Parathyroid adenoma (tissue), 2 donors: ENCODE measurements at regions not wholly inside any gene's neighbourhood (a gene's known extent, or its start where the extent isn't known, plus 50 kb on each side); places are given as distances from the start of the nearest gene placed in this dataset.

Experiments used
- H2AFZ ChIP-seq: fragments of 300-600 bp; sonication (generic); one replicate; pipeline ENCODE4 v1.7.0; 2017; ENCODE audit warnings: antibody characterized with exemption, mild to moderate bottlenecking
- H3K27ac ChIP-seq: fragments of 300-600 bp; sonication (generic); one replicate; pipeline ENCODE4 v1.7.0; 2017
- H3K27me3 ChIP-seq: fragments of 300-600 bp; sonication (generic); one replicate; pipeline ENCODE4 v1.7.0; 2017; ENCODE audit warnings: low read length; ENCODE audit not compliant: control insufficient read depth, insufficient read depth
- H3K36me3 ChIP-seq: fragments of 300-600 bp; sonication (generic); one replicate; pipeline ENCODE4 v1.7.0; 2017; ENCODE audit warnings: low read length; ENCODE audit not compliant: control insufficient read depth, insufficient read depth
- H3K4me1 ChIP-seq: fragments of 300-600 bp; sonication (generic); one replicate; pipeline ENCODE4 v1.7.0; 2017; ENCODE audit warnings: control low read depth
- H3K4me2 ChIP-seq: fragments of 300-600 bp; sonication (generic); one replicate; pipeline ENCODE4 v1.7.0; 2017; ENCODE audit warnings: low read length
- H3K4me3 ChIP-seq: fragments of 300-600 bp; sonication (generic); one replicate; pipeline ENCODE4 v1.7.0; 2017; ENCODE audit warnings: low read depth, low read length
- H3K79me2 ChIP-seq: fragments of 300-600 bp; sonication (generic); one replicate; pipeline ENCODE4 v1.7.0; 2017; ENCODE audit warnings: control low read depth
- H3K9ac ChIP-seq: fragments of 300-600 bp; sonication (generic); one replicate; pipeline ENCODE4 v1.7.0; 2017; ENCODE audit warnings: mild to moderate bottlenecking
- H3K9me3 ChIP-seq: fragments of 300-600 bp; sonication (generic); one replicate; pipeline ENCODE4 v1.7.0; 2017; ENCODE audit warnings: low read length; ENCODE audit not compliant: control insufficient read depth
- CTCF ChIP-seq: fragments of 300-600 bp; sonication (generic); IDR thresholded peaks from one replicate; pipeline ENCODE4 v1.7.0; 2017; ENCODE audit warnings: antibody characterized with exemption, mild to moderate bottlenecking
- donor health status: primary hyperparathyroidism.

- Histone ChIP-seq H3K27ac (no peak overlapping the region), H3K27me3 (no peaks in the 10 kb centered on the region), H3K9me3 (no peaks in the 10 kb centered on the region), H3K4me2 (no peak overlapping the region), H2AFZ (no peak overlapping the region), H3K4me1 (peaks cover 10% of the 10 kb centered on the region), H3K9ac (no peak overlapping the region), H3K79me2 (no peaks in the 10 kb centered on the region), H3K36me3 (no peaks in the 10 kb centered on the region), H3K4me3 (no peak overlapping the region)
- TF ChIP-seq CTCF, result no peak
Measured at GRCh38 chr10:21398563-21399231, 126.8 kb downstream of the SKIDA1 start.

- TF ChIP-seq CTCF, result no peak
- Histone ChIP-seq H3K4me1 (no peaks in the 10 kb centered on the region), H2AFZ (no peak overlapping the region)
Measured at GRCh38 chr10:21396889-21397288, 128.6 kb downstream of the SKIDA1 start.

GRCh38 chr10:21393931-21394330, 131.6 kb downstream of the SKIDA1 start:
- no peak overlapping the region for H2AFZ ChIP-seq
- H3K36me3 ChIP-seq, result no peaks in the 10 kb centered on the region
- H3K4me1 ChIP-seq, result peaks cover 5% of the 10 kb centered on the region
- no peaks in the 10 kb centered on the region for H3K79me2 ChIP-seq
- H3K27me3 ChIP-seq, result no peaks in the 10 kb centered on the region
- H3K4me3 ChIP-seq, result no peak overlapping the region
- no peak for TF ChIP-seq CTCF
- H3K27ac ChIP-seq, result no peak overlapping the region
- no peak overlapping the region for H3K4me2 ChIP-seq
- H3K9ac ChIP-seq, result no peak overlapping the region
- H3K9me3 ChIP-seq, result no peaks in the 10 kb centered on the region

More at GRCh38 chr10:21396889-21397288, 128.6 kb downstream of the SKIDA1 start:
- Histone ChIP-seq H3K27ac (no peak overlapping the region), H3K4me3 (no peak overlapping the region), H3K36me3 (no peaks in the 10 kb centered on the region), H3K79me2 (no peaks in the 10 kb centered on the region), H3K4me2 (no peak overlapping the region), H3K9ac (no peak overlapping the region), H3K27me3 (no peaks in the 10 kb centered on the region), H3K9me3 (no peaks in the 10 kb centered on the region)

- Histone ChIP-seq H3K79me2 (no peaks in the 10 kb centered on the region), H3K9me3 (no peaks in the 10 kb centered on the region), H3K4me3 (no peak overlapping the region), H3K27ac (no peak overlapping the region), H3K4me1 (peaks cover 5% of the 10 kb centered on the region), H3K4me2 (no peak overlapping the region), H3K27me3 (no peaks in the 10 kb centered on the region), H3K9ac (no peak overlapping the region), H3K36me3 (no peaks in the 10 kb centered on the region), H2AFZ (no peak overlapping the region)
- no peak for TF ChIP-seq CTCF
Measured at GRCh38 chr10:21388589-21388988, 136.9 kb downstream of the SKIDA1 start.

GRCh38 chr10:21387868-21388267, 137.6 kb downstream of the SKIDA1 start:
- TF ChIP-seq CTCF, result no peak
- H3K9ac ChIP-seq, result no peak overlapping the region

More at GRCh38 chr10:21387868-21388267, 137.6 kb downstream of the SKIDA1 start:
- Histone ChIP-seq H3K9me3 (no peaks in the 10 kb centered on the region), H2AFZ (no peak overlapping the region), H3K79me2 (no peaks in the 10 kb centered on the region), H3K4me3 (no peak overlapping the region), H3K4me1 (peaks cover 5% of the 10 kb centered on the region), H3K4me2 (no peak overlapping the region), H3K36me3 (no peaks in the 10 kb centered on the region), H3K27ac (no peak overlapping the region), H3K27me3 (no peaks in the 10 kb centered on the region)
